GM12872 (cell line): ENCODE measurements at regions not wholly inside any gene's neighbourhood (a gene's known extent, or its start where the extent isn't known, plus 50 kb on each side); places are given as distances from the start of the nearest gene placed in this dataset.

Source experiments
- CTCF ChIP-seq: IDR thresholded peaks from 3 replicates; pipeline ENCODE4 v1.5.1; 2011; ENCODE audit warnings: low read depth, mild to moderate bottlenecking, low read length, moderate library complexity; ENCODE audit not compliant: insufficient read depth

DNA sequence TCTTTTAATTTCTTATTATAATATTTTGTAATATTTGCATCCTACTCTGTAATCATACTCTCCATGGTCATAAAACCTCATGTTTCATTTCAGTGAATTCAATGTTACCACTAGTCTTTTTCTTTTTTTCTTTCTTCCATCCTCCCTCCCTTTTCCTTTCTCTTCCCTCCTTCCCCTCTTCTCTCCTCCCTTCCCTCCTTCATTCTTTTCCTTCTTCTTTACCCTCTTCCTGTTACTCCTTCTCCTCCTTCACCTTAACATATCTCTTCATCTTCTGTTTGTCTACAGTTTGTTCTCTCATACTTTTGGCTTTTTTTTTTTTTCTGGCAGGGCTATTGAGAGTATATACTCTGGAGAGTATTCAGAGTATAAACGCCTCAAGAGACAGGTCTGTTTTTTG, 491.6 kb upstream of the ID2 start:
- TF ChIP-seq CTCF, result no peak

GRCh38 chr2:8191427-8191826, 490.4 kb upstream of the ID2 start:
- TF ChIP-seq CTCF, result no peak

GRCh38 chr2:8193146-8193545, 488.7 kb upstream of the ID2 start:
- TF ChIP-seq CTCF, result no peak

- TF ChIP-seq CTCF, result no peak
These were observed 487.9 kb upstream of the ID2 start for GRCh38 chr2:8193686-8194615.

- TF ChIP-seq CTCF, result no peak
These were observed 486.1 kb upstream of the ID2 start for GRCh38 chr2:8195784-8196183.

GRCh38 chr2:8196316-8196715, 485.5 kb upstream of the ID2 start:
- no peak for TF ChIP-seq CTCF

DNA sequence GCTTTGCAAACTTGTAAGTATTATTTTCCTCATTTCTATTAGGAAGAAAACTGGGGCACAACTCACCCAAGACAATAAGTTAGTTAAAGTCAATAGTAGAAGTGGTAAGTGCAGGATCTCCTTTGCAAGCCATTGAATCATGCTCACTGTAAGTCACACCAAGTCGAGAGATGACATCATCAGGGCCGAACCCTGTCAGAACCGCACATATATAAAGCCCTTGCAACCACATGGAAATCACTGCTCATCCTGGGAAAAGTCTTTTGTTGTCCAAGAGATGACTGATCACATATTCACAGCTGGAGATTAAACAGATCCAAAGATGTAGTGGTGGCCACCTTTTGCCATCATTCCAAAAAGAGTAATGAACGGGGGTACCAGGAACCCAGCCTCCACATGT, 484.8 kb upstream of the ID2 start:
- TF ChIP-seq CTCF, result no peak
